Thoracic aorta (tissue), 2 donors: ENCODE measurements at regions not wholly inside any gene's neighbourhood (a gene's known extent, or its start where the extent isn't known, plus 50 kb on each side); places are given as distances from the start of the nearest gene placed in this dataset.

ENCODE experiments used
- ATAC-seq: fragments of 150-250 bp; one replicate; pipeline ENCODE4 v1.8.0; 2017; ENCODE audit warnings: low read depth; ENCODE audit not compliant: insufficient number of reproducible peaks, low FRiP score
- DNase-seq: peaks from one replicate; pipeline ENCODE4 v3.0.0-alpha.2; 2020; ENCODE audit warnings: low spot score
- H3K27ac ChIP-seq, 2 donors: fragments of 200-600 bp; sonication (generic); 1 replicate in 1 of 2; 2 replicates in 1 of 2; pipeline ENCODE4 v1.5.1; 2016; ENCODE audit warnings: mild to moderate bottlenecking in 2 of 2, moderate library complexity in 2 of 2
- H3K27me3 ChIP-seq: fragments of 200-600 bp; sonication (generic); replicated peaks from 2 replicates; pipeline ENCODE4 v1.6.0; 2016; ENCODE audit warnings: mild to moderate bottlenecking; ENCODE audit not compliant: insufficient read depth
- H3K36me3 ChIP-seq: fragments of 200-600 bp; sonication (generic); one replicate; pipeline ENCODE4 v1.5.1; 2016
- H3K4me1 ChIP-seq, 2 donors: fragments of 200-600 bp; sonication (generic); 1 replicate in 1 of 2; 2 replicates in 1 of 2; pipeline versions ENCODE4 v1.5.1 to v1.6.0; 2016; ENCODE audit warnings: low read depth in 2 of 2, mild to moderate bottlenecking in 1 of 2; ENCODE audit not compliant: control insufficient read depth in 1 of 2
- H3K4me3 ChIP-seq: fragments of 200-600 bp; sonication (generic); 2 replicates; pipeline ENCODE4 v1.5.1; 2016; ENCODE audit warnings: mild to moderate bottlenecking
- H3K9me3 ChIP-seq: fragments of 200-600 bp; sonication (generic); 2 replicates; pipeline ENCODE4 v1.5.1; 2016
- CTCF ChIP-seq: fragments of 200-600 bp; sonication (generic); IDR thresholded peaks from one replicate; pipeline ENCODE4 v1.5.1; 2019; ENCODE audit warnings: antibody characterized with exemption

GRCh38 chrX:124910611-124911010 lies 409.1 kb upstream of the TEX13C start:
- DNase-seq: no peak

GRCh38 chrX:124917011-124917410 lies 402.7 kb upstream of the TEX13C start:
- H3K4me3 ChIP-seq: no peak overlapping the region
- H3K27me3 ChIP-seq: no peaks in the 10 kb centered on the region
- DNase-seq: no peak
- no peaks in the 10 kb centered on the region for H3K4me1 ChIP-seq
- ATAC-seq: no peak
- no peaks in the 10 kb centered on the region for H3K36me3 ChIP-seq
- TF ChIP-seq CTCF: no peak
- H3K27ac ChIP-seq: no peak overlapping the region
- no peaks in the 10 kb centered on the region for H3K9me3 ChIP-seq

More at GRCh38 chrX:124910611-124911010, 409.1 kb upstream of the TEX13C start:
- TF ChIP-seq CTCF: no peak
- ATAC-seq: no peak
- Histone ChIP-seq H3K27me3 (no peaks in the 10 kb centered on the region), H3K27ac (no peak overlapping the region), H3K4me3 (no peak overlapping the region), H3K4me1 (no peaks in the 10 kb centered on the region), H3K9me3 (no peaks in the 10 kb centered on the region), H3K36me3 (no peaks in the 10 kb centered on the region)

- no peak overlapping the region for H3K4me3 ChIP-seq
- no peaks in the 10 kb centered on the region for H3K27me3 ChIP-seq
- no peaks in the 10 kb centered on the region for H3K9me3 ChIP-seq
- H3K4me1 ChIP-seq: no peaks in the 10 kb centered on the region
- DNase-seq (no peak), ATAC-seq (no peak)
- H3K27ac ChIP-seq: no peak overlapping the region
- TF ChIP-seq CTCF: no peak
- H3K36me3 ChIP-seq: no peaks in the 10 kb centered on the region
Measured at GRCh38 chrX:124925681-124926080, 394.0 kb upstream of the TEX13C start.

GRCh38 chrX:124931241-124931640 lies 388.4 kb upstream of the TEX13C start:
- Histone ChIP-seq H3K4me1 (no peaks in the 10 kb centered on the region), H3K27ac (no peak overlapping the region), H3K36me3 (no peaks in the 10 kb centered on the region), H3K4me3 (no peak overlapping the region), H3K27me3 (no peaks in the 10 kb centered on the region), H3K9me3 (no peaks in the 10 kb centered on the region)
- no peak for TF ChIP-seq CTCF
- ATAC-seq (no peak), DNase-seq (no peak)

GRCh38 chrX:124931958-124932357 lies 387.7 kb upstream of the TEX13C start:
- Histone ChIP-seq H3K4me3 (no peak overlapping the region), H3K36me3 (no peaks in the 10 kb centered on the region), H3K27ac (no peak overlapping the region), H3K27me3 (no peaks in the 10 kb centered on the region), H3K4me1 (no peaks in the 10 kb centered on the region), H3K9me3 (no peaks in the 10 kb centered on the region)
- DNase-seq: no peak
- no peak for ATAC-seq
- no peak for TF ChIP-seq CTCF
